Cardiac fibroblast (primary cell): ENCODE measurements at regions not wholly inside any gene's neighbourhood (a gene's known extent, or its start where the extent isn't known, plus 50 kb on each side); places are given as distances from the start of the nearest gene placed in this dataset.

Source experiments
- DNase-seq, 2 donors: peaks; one replicate each; pipeline versions ENCODE4 v3.0.0 to v3.0.0-alpha.2; 2010; ENCODE audit warnings: low read depth in 2 of 2
- H3K4me3 ChIP-seq, 2 donors: replicated peaks in 1 of 2; 1 replicate in 1 of 2; 2 replicates in 1 of 2; pipeline ENCODE4 v1.5.1; 2011; ENCODE audit warnings: low read depth in 2 of 2, low read length in 2 of 2, mild to moderate bottlenecking in 2 of 2, moderate library complexity in 1 of 2
- TF ChIP-seq, protein P1 (sequence below): IDR thresholded peaks from one replicate; pipeline ENCODE4 v1.5.1; 2011; ENCODE audit warnings: low read depth, mild to moderate bottlenecking, low read length, inconsistent platforms

DNA sequence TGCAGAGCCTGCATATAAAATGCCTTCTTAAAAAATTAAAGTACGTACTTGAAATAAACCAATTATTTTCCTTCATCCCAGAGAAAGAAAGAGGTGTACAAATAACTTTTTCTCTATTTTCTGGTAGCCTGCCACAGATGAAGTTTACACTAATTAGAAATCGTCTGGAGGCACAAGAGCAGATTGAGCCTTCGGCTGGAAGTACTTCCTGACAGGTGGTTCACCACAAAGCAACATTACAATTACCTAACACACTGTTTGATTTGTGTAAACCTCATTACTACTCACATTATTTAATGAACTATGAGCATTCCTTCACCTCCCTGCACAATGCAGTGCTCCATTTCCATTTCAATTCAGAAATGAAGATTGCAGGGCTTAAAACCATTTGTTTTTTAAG is 856.1 kb downstream of the SI start:
- TF ChIP-seq, protein P1, sequence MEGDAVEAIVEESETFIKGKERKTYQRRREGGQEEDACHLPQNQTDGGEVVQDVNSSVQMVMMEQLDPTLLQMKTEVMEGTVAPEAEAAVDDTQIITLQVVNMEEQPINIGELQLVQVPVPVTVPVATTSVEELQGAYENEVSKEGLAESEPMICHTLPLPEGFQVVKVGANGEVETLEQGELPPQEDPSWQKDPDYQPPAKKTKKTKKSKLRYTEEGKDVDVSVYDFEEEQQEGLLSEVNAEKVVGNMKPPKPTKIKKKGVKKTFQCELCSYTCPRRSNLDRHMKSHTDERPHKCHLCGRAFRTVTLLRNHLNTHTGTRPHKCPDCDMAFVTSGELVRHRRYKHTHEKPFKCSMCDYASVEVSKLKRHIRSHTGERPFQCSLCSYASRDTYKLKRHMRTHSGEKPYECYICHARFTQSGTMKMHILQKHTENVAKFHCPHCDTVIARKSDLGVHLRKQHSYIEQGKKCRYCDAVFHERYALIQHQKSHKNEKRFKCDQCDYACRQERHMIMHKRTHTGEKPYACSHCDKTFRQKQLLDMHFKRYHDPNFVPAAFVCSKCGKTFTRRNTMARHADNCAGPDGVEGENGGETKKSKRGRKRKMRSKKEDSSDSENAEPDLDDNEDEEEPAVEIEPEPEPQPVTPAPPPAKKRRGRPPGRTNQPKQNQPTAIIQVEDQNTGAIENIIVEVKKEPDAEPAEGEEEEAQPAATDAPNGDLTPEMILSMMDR: no peak
- no peak overlapping the region for H3K4me3 ChIP-seq
- DNase-seq: no peak

- no peak for DNase-seq
- TF ChIP-seq, protein P1: no peak
- no peak overlapping the region for H3K4me3 ChIP-seq
Measured at GRCh38 chr3:164221297-164221696, 857.0 kb downstream of the SI start.

GRCh38 chr3:164209363-164209762 is 868.9 kb downstream of the SI start:
- no peak overlapping the region for H3K4me3 ChIP-seq
- no peak for DNase-seq
- TF ChIP-seq, protein P1: no peak

- peak in 1 of 2 donors; percentile 3 for DNase-seq
- TF ChIP-seq, protein P1: no peak
- H3K4me3 ChIP-seq: no peak overlapping the region
Measured at GRCh38 chr3:164208821-164209220, 869.5 kb downstream of the SI start.

- H3K4me3 ChIP-seq: no peak overlapping the region
- DNase-seq: peak in 1 of 2 donors; percentile 6
- TF ChIP-seq, protein P1: no peak
Measured at GRCh38 chr3:164208048-164208447, 870.2 kb downstream of the SI start.

DNA sequence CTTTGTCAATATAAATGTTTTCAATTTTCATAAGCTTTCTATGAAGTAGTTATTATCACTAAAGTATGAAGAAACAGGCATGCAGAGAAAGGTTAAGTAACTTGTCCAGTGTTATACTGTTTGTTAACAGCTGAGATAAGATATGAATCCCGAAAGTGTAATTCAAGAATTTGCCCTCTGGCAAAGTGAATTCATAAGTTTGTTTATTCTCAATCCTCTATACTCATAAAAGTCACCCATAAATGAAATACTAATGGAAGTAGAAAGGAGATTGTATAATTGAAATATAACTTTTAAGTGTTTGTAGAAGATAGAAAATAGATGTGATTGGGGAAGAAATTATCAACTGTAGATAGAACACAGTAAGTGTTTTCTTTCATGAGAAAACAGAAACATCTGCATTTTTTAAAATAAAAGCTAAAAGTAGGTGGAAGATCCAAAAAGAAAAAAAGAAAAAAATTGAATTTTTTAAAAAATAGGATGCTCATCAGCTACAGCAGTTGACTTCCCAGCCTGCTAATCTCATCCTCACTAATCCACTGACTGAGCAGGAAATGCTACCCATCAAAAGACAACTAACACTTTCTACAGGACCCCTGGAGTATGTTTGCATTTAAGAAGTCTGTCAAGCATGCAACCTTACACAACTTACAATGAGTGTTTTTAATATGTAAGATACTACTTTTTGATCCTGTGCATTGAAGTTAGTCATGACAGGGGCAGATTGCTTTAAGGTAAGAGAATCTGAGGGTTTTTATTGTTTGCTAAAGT is 878.1 kb downstream of the SI start:
- no peak for DNase-seq
- H3K4me3 ChIP-seq: no peak overlapping the region
- TF ChIP-seq, protein P1: no peak

DNA sequence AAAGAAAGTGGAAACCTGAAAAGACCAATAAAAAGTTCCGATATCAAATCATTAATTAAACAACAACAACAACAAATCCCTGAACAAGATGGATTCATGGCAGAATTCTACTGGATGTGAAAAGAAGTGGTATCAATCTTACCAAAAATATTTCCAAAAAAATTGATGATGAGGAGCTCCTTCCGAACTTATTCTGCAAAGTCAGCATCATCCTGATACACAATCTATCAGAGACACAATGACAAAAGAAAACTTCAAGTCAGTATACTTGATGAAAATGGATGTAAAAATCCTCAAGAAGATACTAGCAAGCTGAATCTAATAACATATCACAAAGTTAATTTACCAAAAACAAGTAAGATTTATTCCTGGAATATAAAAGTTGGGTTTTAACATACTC is 881.8 kb downstream of the SI start:
- DNase-seq: no peak
- no peak overlapping the region for H3K4me3 ChIP-seq
- TF ChIP-seq, protein P1: no peak
